Neural progenitor cell (in vitro differentiated cells): ENCODE measurements at regions not wholly inside any gene's neighbourhood (a gene's known extent, or its start where the extent isn't known, plus 50 kb on each side); places are given as distances from the start of the nearest gene placed in this dataset.

Experiments
- DNase-seq: peaks from one replicate; pipeline ENCODE4 v3.0.0-alpha.2; 2016; ENCODE audit warnings: low spot score
- H2AFZ ChIP-seq: fragments of 200-600 bp; sonication (generic); replicated peaks from 2 replicates; pipeline ENCODE4 v1.6.1; 2016; ENCODE audit warnings: antibody characterized with exemption
- H3F3A ChIP-seq: fragments of 200-600 bp; sonication (generic); 2 replicates; pipeline ENCODE4 v1.6.1; 2016; ENCODE audit warnings: antibody characterized with exemption, low read depth
- H3K27ac ChIP-seq: fragments of 200-600 bp; sonication (generic); 2 replicates; pipeline ENCODE4 v1.5.1; 2016; ENCODE audit warnings: mild to moderate bottlenecking
- H3K27me3 ChIP-seq: fragments of 200-600 bp; sonication (generic); 2 replicates; pipeline ENCODE4 v1.6.1; 2016; ENCODE audit warnings: mild to moderate bottlenecking, moderate library complexity
- H3K36me3 ChIP-seq: fragments of 200-600 bp; sonication (generic); 2 replicates; pipeline ENCODE4 v1.5.1; 2016
- H3K4me1 ChIP-seq: fragments of 200-600 bp; sonication (generic); 2 replicates; pipeline ENCODE4 v1.6.1; 2016; ENCODE audit warnings: mixed run types
- H3K4me2 ChIP-seq: fragments of 200-600 bp; sonication (generic); 2 replicates; pipeline ENCODE4 v1.6.1; 2016
- H3K4me3 ChIP-seq: fragments of 200-600 bp; sonication (generic); 2 replicates; pipeline ENCODE4 v1.5.1; 2016
- H3K79me2 ChIP-seq: fragments of 200-600 bp; sonication (generic); 2 replicates; pipeline ENCODE4 v1.6.1; 2016; ENCODE audit warnings: low read depth
- H3K9ac ChIP-seq: fragments of 200-600 bp; sonication (generic); 2 replicates; pipeline ENCODE4 v1.6.1; 2016
- H3K9me3 ChIP-seq: fragments of 200-600 bp; sonication (generic); 2 replicates; pipeline ENCODE4 v1.5.1; 2016; ENCODE audit warnings: low read depth
- H4K20me1 ChIP-seq: fragments of 200-600 bp; sonication (generic); 2 replicates; pipeline ENCODE4 v1.6.1; 2016; ENCODE audit warnings: low read depth
- H3K27ac Mint-ChIP-seq: 3 replicates; pipeline ENCODE4 v1.8.0; 2021; ENCODE audit warnings: mixed read lengths
- H3K27me3 Mint-ChIP-seq: 2 replicates; pipeline ENCODE4 v1.8.0; 2022; ENCODE audit warnings: low read depth, mild to moderate bottlenecking, inconsistent platforms, moderate library complexity, mixed read lengths; ENCODE audit not compliant: insufficient read depth
- H3K36me3 Mint-ChIP-seq: 3 replicates; pipeline ENCODE4 v1.8.0; 2021; ENCODE audit warnings: mixed read lengths
- H3K4me1 Mint-ChIP-seq: 3 replicates; pipeline ENCODE4 v1.8.0; 2021; ENCODE audit warnings: mixed read lengths
- H3K4me3 Mint-ChIP-seq: 3 replicates; pipeline ENCODE4 v1.8.0; 2021; ENCODE audit warnings: mild to moderate bottlenecking, moderate library complexity, mixed read lengths
- H3K9me3 Mint-ChIP-seq: 3 replicates; pipeline ENCODE4 v1.8.0; 2020; ENCODE audit warnings: mixed read lengths
- CTCF ChIP-seq: fragments of 200-600 bp; sonication (generic); IDR thresholded peaks from 2 replicates; pipeline ENCODE4 v1.5.1; 2017; ENCODE audit warnings: antibody characterized with exemption, mild to moderate bottlenecking
- EZH2 ChIP-seq: fragments of 200-600 bp; sonication (generic); IDR thresholded peaks from 2 replicates; pipeline ENCODE4 v1.6.1; 2017; ENCODE audit warnings: antibody characterized with exemption, mild to moderate bottlenecking, moderate library complexity
- EZH2phosphoT487 ChIP-seq: fragments of 200-600 bp; sonication (generic); IDR thresholded peaks from 2 replicates; pipeline ENCODE4 v1.6.1; 2017; ENCODE audit warnings: antibody characterized with exemption

- no peak for DNase-seq
- H3K9me3 ChIP-seq: no peaks in the 10 kb centered on the region
- H3F3A ChIP-seq: no peaks in the 10 kb centered on the region
- H3K4me3 Mint-ChIP-seq: no peak overlapping the region
- TF ChIP-seq CTCF: no peak
- TF ChIP-seq EZH2phosphoT487: no peak
- no peak for TF ChIP-seq EZH2
- no peaks in the 10 kb centered on the region for H3K36me3 Mint-ChIP-seq
- no peak overlapping the region for H2AFZ ChIP-seq
- no peak overlapping the region for H3K4me3 ChIP-seq
- no peaks in the 10 kb centered on the region for H3K27me3 ChIP-seq
- no peak overlapping the region for H3K27ac ChIP-seq
- H3K4me1 Mint-ChIP-seq: no peaks in the 10 kb centered on the region
- no peak overlapping the region for H3K9ac ChIP-seq
- H3K4me2 ChIP-seq: no peak overlapping the region
- H4K20me1 ChIP-seq: no peaks in the 10 kb centered on the region
- H3K27ac Mint-ChIP-seq: no peak overlapping the region
- H3K79me2 ChIP-seq: no peaks in the 10 kb centered on the region
- H3K9me3 Mint-ChIP-seq: peaks cover 9% of the 10 kb centered on the region
- H3K4me1 ChIP-seq: no peaks in the 10 kb centered on the region
- no peaks in the 10 kb centered on the region for H3K36me3 ChIP-seq
- H3K27me3 Mint-ChIP-seq: peaks cover 3% of the 10 kb centered on the region
Observed at GRCh38 chrX:16002185-16002584, 121.2 kb upstream of the GRPR start.

- TF ChIP-seq EZH2phosphoT487: no peak
- TF ChIP-seq EZH2: no peak
- no peak for TF ChIP-seq CTCF
- Histone ChIP-seq H3K27ac (no peak overlapping the region), H2AFZ (no peak overlapping the region), H3K36me3 (no peaks in the 10 kb centered on the region), H3K9ac (no peak overlapping the region), H4K20me1 (no peaks in the 10 kb centered on the region), H3K4me3 (no peak overlapping the region), H3K4me1 (no peaks in the 10 kb centered on the region), H3K4me2 (no peak overlapping the region), H3K9me3 (peaks cover 3% of the 10 kb centered on the region), H3K27me3 (no peaks in the 10 kb centered on the region), H3F3A (no peaks in the 10 kb centered on the region), H3K79me2 (no peaks in the 10 kb centered on the region)
- H3K27ac Mint-ChIP-seq: no peak overlapping the region
- no peak overlapping the region for H3K4me3 Mint-ChIP-seq
- H3K36me3 Mint-ChIP-seq: no peaks in the 10 kb centered on the region
- H3K9me3 Mint-ChIP-seq: peaks cover 21% of the 10 kb centered on the region
- H3K27me3 Mint-ChIP-seq: no peaks in the 10 kb centered on the region
- DNase-seq: no peak
- no peaks in the 10 kb centered on the region for H3K4me1 Mint-ChIP-seq
Observed at GRCh38 chrX:15998350-15998749, 125.0 kb upstream of the GRPR start.

GRCh38 chrX:15989716-15990115 is 133.6 kb upstream of the GRPR start:
- H3K4me1 Mint-ChIP-seq: peaks cover 21% of the 10 kb centered on the region
- H3K4me2 ChIP-seq: no peak overlapping the region
- no peak overlapping the region for H2AFZ ChIP-seq

More at GRCh38 chrX:15989716-15990115, 133.6 kb upstream of the GRPR start:
- Histone ChIP-seq H3K36me3 (no peaks in the 10 kb centered on the region), H3K4me1 (peaks cover 4% of the 10 kb centered on the region), H3K9me3 (no peaks in the 10 kb centered on the region), H3K4me3 (no peak overlapping the region), H3K79me2 (no peaks in the 10 kb centered on the region), H3K27ac (no peak overlapping the region), H3K27me3 (no peaks in the 10 kb centered on the region), H3K9ac (no peak overlapping the region), H4K20me1 (no peaks in the 10 kb centered on the region), H3F3A (no peaks in the 10 kb centered on the region)
- Mint-ChIP-seq H3K36me3 (peaks cover 5% of the 10 kb centered on the region), H3K27ac (no peak overlapping the region), H3K4me3 (no peak overlapping the region), H3K9me3 (peaks cover 9% of the 10 kb centered on the region), H3K27me3 (no peaks in the 10 kb centered on the region)
- no peak for DNase-seq
- TF ChIP-seq EZH2phosphoT487: no peak
- no peak for TF ChIP-seq CTCF
- TF ChIP-seq EZH2: no peak
